ENCODE measurements at regions not wholly inside any gene's neighbourhood (a gene's known extent, or its start where the extent isn't known, plus 50 kb on each side); places are given as distances from the start of the nearest gene placed in this dataset.

DNA sequence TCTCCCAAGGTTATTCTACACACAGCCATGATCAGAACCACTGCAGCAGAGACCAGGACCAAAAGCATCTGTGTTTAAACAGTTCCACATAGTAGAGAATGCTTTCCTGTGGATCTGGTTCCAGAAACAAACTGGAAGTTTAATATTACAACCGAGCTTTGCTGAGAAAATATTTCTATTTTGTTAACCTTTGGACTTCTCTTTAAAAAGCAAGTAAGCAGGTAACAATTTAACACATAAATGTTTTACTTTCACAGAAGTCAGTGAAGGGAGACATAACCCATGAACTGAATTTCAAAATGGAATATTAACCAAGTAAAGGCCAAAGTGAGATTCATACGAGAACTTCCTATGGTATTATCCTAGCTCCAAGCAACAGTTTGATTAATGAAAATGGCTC lies 98.6 kb upstream of the PHYHIPL start:
- ChIA-PET POLR2A (interaction anchor here (0.5 to 1.0 kb wide), 2 partner anchors 15 to 94 kb away, joined by 3 read pairs; no protein-coding TSS in a partner anchor), SMC1A (ENCODE audit: uncharacterized antibody, unreplicated experiment) (interaction anchor here (0.8 to 22.8 kb wide), 7 partner anchors 10 to 76 kb away, joined by 3 to 328 read pairs (median 7); no protein-coding TSS in a partner anchor), CTCF (interaction anchor here (0.7 to 1.7 kb wide), 4 partner anchors 8 to 126 kb away, joined by 3 to 5 read pairs (median 4); no protein-coding TSS in a partner anchor), RAD21 (ENCODE audit: unreplicated experiment) (interaction anchor here (1.1 to 2.4 kb wide), 5 partner anchors 9 to 83 kb away, joined by 3 to 9 read pairs (median 6); no protein-coding TSS in a partner anchor)
- ATAC-seq: no peak
- Histone ChIP-seq H3K27ac (ENCODE audit: control insufficient read depth, insufficient read depth) (no peak overlapping the region), H3K4me3 (no peak overlapping the region), H3K36me3 (ENCODE audit: control insufficient read depth in 2 of 2, insufficient read depth in 2 of 2, low read length in 1 of 2) (no peaks in the 10 kb centered on the region), H3K79me2 (ENCODE audit: control insufficient read depth, insufficient read depth, low read length) (no peaks in the 10 kb centered on the region), H3K9me3 (replicated peaks; ENCODE audit: control insufficient read depth, insufficient read depth, low read length) (no peaks in the 10 kb centered on the region), H4K20me1 (ENCODE audit: control insufficient read depth, insufficient read depth) (no peaks in the 10 kb centered on the region), H3K9ac (ENCODE audit: control insufficient read depth, insufficient read depth, low read length) (no peak overlapping the region), H2AFZ (ENCODE audit: control insufficient read depth, low read depth, low read length) (no peak overlapping the region), H3K4me1 (ENCODE audit: control insufficient read depth, insufficient read depth, low read length) (0 out of 2 replicates have a peak, but pooled peaks cover 3% of the 10 kb centered on the region), H3K27me3 (replicated peaks in 1 of 2; ENCODE audit: control insufficient read depth in 2 of 2, insufficient read depth in 2 of 2, low read length in 1 of 2) (no peaks in the 10 kb centered on the region), H3K4me2 (ENCODE audit: control insufficient read depth, insufficient read depth) (no peak overlapping the region)
- no peak for DNase-seq (ENCODE audit: low read depth, low spot score)
- in situ Hi-C loops (cut with MboI) (no loop called here), intact Hi-C loops (cut with micrococcal nuclease; ENCODE audit: unreplicated experiment) (no loop called here)
- TF ChIP-seq MYB (IDR thresholded peaks at IDR 0.05; ENCODE audit: borderline replicate concordance, low read depth, low read length) (no peak), RFX5 (IDR thresholded peaks at IDR 0.05; ENCODE audit: low read depth, low read length) (no peak), SREBF1 (IDR thresholded peaks at IDR 0.05; ENCODE audit: low read length) (no peak)
- FAIRE-seq: peak; percentile 38
- BruUV-seq (replicated peaks): no TSS peak
- 23% methylated on average over 2 of the region's 2 CpGs for WGBS (ENCODE audit: insufficient coverage, insufficient replicate concordance, low lambda C conversion rate, missing lambda C conversion rate)

DNA sequence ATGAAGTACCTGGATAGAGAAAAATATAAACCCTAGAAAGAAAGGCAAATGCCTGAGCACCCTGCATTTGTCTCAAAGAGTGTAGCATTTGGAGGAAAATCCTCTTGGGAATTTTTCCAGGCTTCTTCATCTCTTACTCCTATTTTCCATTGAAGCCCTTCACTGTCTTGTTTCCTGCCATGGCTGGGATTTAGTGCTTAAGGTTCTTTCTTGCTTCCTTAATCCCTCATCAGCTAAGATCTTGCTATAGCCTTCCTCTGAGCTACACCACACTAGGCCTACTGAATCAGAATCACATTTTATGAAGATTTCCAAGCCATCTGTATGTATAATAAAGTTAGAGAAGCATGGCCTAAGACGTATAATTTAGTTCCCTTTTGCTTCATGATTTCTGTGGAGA lies 97.5 kb upstream of the PHYHIPL start:
- ATAC-seq (no peak), FAIRE-seq (no peak), DNase-seq (ENCODE audit: low read depth, low spot score) (no peak)
- Histone ChIP-seq H3K36me3 (ENCODE audit: control insufficient read depth in 2 of 2, insufficient read depth in 2 of 2, low read length in 1 of 2) (no peaks in the 10 kb centered on the region), H3K27ac (ENCODE audit: control insufficient read depth, insufficient read depth) (no peak overlapping the region), H3K79me2 (ENCODE audit: control insufficient read depth, insufficient read depth, low read length) (no peaks in the 10 kb centered on the region), H3K4me3 (no peak overlapping the region), H3K27me3 (replicated peaks in 1 of 2; ENCODE audit: control insufficient read depth in 2 of 2, insufficient read depth in 2 of 2, low read length in 1 of 2) (no peaks in the 10 kb centered on the region), H3K4me1 (ENCODE audit: control insufficient read depth, insufficient read depth, low read length) (0 out of 2 replicates have a peak, but pooled peaks cover 3% of the 10 kb centered on the region), H4K20me1 (ENCODE audit: control insufficient read depth, insufficient read depth) (no peaks in the 10 kb centered on the region), H2AFZ (ENCODE audit: control insufficient read depth, low read depth, low read length) (no peak overlapping the region), H3K4me2 (ENCODE audit: control insufficient read depth, insufficient read depth) (no peak overlapping the region), H3K9ac (ENCODE audit: control insufficient read depth, insufficient read depth, low read length) (no peak overlapping the region), H3K9me3 (replicated peaks; ENCODE audit: control insufficient read depth, insufficient read depth, low read length) (no peaks in the 10 kb centered on the region)
- no TSS peak for BruUV-seq (replicated peaks)
- intact Hi-C loops (cut with micrococcal nuclease; ENCODE audit: unreplicated experiment): no loop called here
- in situ Hi-C loops (cut with MboI): no loop called here
- CTCF ChIA-PET: interaction anchor here (1.2 to 2.2 kb wide), 4 partner anchors 9 to 127 kb away, joined by 3 to 9 read pairs (median 4); no protein-coding TSS in a partner anchor
- SMC1A ChIA-PET (ENCODE audit: uncharacterized antibody, unreplicated experiment): interaction anchor here (0.9 to 22.8 kb wide), 7 partner anchors 11 to 101 kb away, joined by 3 to 328 read pairs (median 16); no protein-coding TSS in a partner anchor
- 0% methylated on average over 1 of the region's 1 CpG for WGBS (ENCODE audit: insufficient coverage, insufficient replicate concordance, low lambda C conversion rate, missing lambda C conversion rate)
- RAD21 ChIA-PET (ENCODE audit: unreplicated experiment): interaction anchor here (1.0 to 3.9 kb wide), 5 partner anchors 10 to 84 kb away, joined by 3 to 30 read pairs (median 7); no protein-coding TSS in a partner anchor
- POLR2A ChIA-PET: interaction anchor here (0.6 to 3.4 kb wide), 2 partner anchors 9 to 472 kb away, joined by 3 to 18 read pairs; no protein-coding TSS in a partner anchor
- TF ChIP-seq CHD2 (IDR thresholded peaks at IDR 0.05; ENCODE audit: borderline replicate concordance, low read depth, low read length): no peak
- TF ChIP-seq, protein P1, sequence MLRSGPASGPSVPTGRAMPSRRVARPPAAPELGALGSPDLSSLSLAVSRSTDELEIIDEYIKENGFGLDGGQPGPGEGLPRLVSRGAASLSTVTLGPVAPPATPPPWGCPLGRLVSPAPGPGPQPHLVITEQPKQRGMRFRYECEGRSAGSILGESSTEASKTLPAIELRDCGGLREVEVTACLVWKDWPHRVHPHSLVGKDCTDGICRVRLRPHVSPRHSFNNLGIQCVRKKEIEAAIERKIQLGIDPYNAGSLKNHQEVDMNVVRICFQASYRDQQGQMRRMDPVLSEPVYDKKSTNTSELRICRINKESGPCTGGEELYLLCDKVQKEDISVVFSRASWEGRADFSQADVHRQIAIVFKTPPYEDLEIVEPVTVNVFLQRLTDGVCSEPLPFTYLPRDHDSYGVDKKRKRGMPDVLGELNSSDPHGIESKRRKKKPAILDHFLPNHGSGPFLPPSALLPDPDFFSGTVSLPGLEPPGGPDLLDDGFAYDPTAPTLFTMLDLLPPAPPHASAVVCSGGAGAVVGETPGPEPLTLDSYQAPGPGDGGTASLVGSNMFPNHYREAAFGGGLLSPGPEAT (IDR thresholded peaks at IDR 0.05; ENCODE audit: low read depth): no peak
- no peak for TF ChIP-seq RB1 (IDR thresholded peaks at IDR 0.05; ENCODE audit: borderline replicate concordance)
- TF ChIP-seq TBL1XR1 (IDR thresholded peaks at IDR 0.05; ENCODE audit: low read depth, low read length): no peak
- TF ChIP-seq SIN3A (IDR thresholded peaks at IDR 0.05; ENCODE audit: low read depth, low read length): no peak
- TF ChIP-seq, protein P2, sequence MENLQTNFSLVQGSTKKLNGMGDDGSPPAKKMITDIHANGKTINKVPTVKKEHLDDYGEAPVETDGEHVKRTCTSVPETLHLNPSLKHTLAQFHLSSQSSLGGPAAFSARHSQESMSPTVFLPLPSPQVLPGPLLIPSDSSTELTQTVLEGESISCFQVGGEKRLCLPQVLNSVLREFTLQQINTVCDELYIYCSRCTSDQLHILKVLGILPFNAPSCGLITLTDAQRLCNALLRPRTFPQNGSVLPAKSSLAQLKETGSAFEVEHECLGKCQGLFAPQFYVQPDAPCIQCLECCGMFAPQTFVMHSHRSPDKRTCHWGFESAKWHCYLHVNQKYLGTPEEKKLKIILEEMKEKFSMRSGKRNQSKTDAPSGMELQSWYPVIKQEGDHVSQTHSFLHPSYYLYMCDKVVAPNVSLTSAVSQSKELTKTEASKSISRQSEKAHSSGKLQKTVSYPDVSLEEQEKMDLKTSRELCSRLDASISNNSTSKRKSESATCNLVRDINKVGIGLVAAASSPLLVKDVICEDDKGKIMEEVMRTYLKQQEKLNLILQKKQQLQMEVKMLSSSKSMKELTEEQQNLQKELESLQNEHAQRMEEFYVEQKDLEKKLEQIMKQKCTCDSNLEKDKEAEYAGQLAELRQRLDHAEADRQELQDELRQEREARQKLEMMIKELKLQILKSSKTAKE (IDR thresholded peaks at IDR 0.05; ENCODE audit: low read depth, poor library complexity, severe bottlenecking): no peak
- TF ChIP-seq, protein P3, sequence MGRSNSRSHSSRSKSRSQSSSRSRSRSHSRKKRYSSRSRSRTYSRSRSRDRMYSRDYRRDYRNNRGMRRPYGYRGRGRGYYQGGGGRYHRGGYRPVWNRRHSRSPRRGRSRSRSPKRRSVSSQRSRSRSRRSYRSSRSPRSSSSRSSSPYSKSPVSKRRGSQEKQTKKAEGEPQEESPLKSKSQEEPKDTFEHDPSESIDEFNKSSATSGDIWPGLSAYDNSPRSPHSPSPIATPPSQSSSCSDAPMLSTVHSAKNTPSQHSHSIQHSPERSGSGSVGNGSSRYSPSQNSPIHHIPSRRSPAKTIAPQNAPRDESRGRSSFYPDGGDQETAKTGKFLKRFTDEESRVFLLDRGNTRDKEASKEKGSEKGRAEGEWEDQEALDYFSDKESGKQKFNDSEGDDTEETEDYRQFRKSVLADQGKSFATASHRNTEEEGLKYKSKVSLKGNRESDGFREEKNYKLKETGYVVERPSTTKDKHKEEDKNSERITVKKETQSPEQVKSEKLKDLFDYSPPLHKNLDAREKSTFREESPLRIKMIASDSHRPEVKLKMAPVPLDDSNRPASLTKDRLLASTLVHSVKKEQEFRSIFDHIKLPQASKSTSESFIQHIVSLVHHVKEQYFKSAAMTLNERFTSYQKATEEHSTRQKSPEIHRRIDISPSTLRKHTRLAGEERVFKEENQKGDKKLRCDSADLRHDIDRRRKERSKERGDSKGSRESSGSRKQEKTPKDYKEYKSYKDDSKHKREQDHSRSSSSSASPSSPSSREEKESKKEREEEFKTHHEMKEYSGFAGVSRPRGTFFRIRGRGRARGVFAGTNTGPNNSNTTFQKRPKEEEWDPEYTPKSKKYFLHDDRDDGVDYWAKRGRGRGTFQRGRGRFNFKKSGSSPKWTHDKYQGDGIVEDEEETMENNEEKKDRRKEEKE (IDR thresholded peaks at IDR 0.05): no peak

Measured in GM12878 (cell line).